ENCODE measurements at regions not wholly inside any gene's neighbourhood (a gene's known extent, or its start where the extent isn't known, plus 50 kb on each side); places are given as distances from the start of the nearest gene placed in this dataset.
A peak's percentile ranks its signal among the peaks of the same experiment; 100 is the strongest.
"Not testable (repeated sequence)": the region's sequence is repeated elsewhere in the genome, so short reads cannot be mapped to it uniquely, and the experiment has no call there.

GRCh38 chr12:89787763-89788162, 79.1 kb upstream of the ATP2B1 start:
- DNase-seq, result no peak

- no peak for DNase-seq
Observed at GRCh38 chr12:89786177-89786810, 77.7 kb upstream of the ATP2B1 start.

GRCh38 chr12:89783359-89784060, 74.9 kb upstream of the ATP2B1 start:
- DNase-seq, result peak; percentile 24

- DNase-seq, result no peak
Observed at GRCh38 chr12:89782807-89783206, 74.2 kb upstream of the ATP2B1 start.

- DNase-seq, result no peak
Observed at GRCh38 chr12:89781946-89782550, 73.4 kb upstream of the ATP2B1 start.

- no peak for DNase-seq
Observed at GRCh38 chr12:89781156-89781555, 72.5 kb upstream of the ATP2B1 start.

- DNase-seq, result no peak
Observed at GRCh38 chr12:89779090-89779489, 70.5 kb upstream of the ATP2B1 start.

GRCh38 chr12:89777733-89778379, 69.2 kb upstream of the ATP2B1 start:
- DNase-seq, result no peak

GRCh38 chr12:89775986-89776365, 67.3 kb upstream of the ATP2B1 start:
- no peak for DNase-seq

- peak; percentile 38 for DNase-seq
Observed at GRCh38 chr12:89775063-89775985, 66.7 kb upstream of the ATP2B1 start.

GRCh38 chr12:89774645-89775044, 66.0 kb upstream of the ATP2B1 start:
- no peak for DNase-seq

- no peak for DNase-seq
Observed at GRCh38 chr12:89770391-89770790, 61.8 kb upstream of the ATP2B1 start.

GRCh38 chr12:89769483-89769818, 60.8 kb upstream of the ATP2B1 start:
- DNase-seq, result no peak

GRCh38 chr12:89768586-89769482, 60.2 kb upstream of the ATP2B1 start:
- DNase-seq, result no peak

GRCh38 chr12:89765959-89766824, 57.6 kb upstream of the ATP2B1 start:
- no peak for DNase-seq

GRCh38 chr12:89764164-89764563, 55.5 kb upstream of the ATP2B1 start:
- DNase-seq, result not testable (repeated sequence)

- DNase-seq, result no peak
Observed at GRCh38 chr12:89762498-89763170, 54.0 kb upstream of the ATP2B1 start.

- DNase-seq, result no peak
Observed at GRCh38 chr12:89760783-89761182, 52.1 kb upstream of the ATP2B1 start.

Data from eye (tissue), 1 donor.